Liver (tissue), 3 donors: ENCODE measurements at regions not wholly inside any gene's neighbourhood (a gene's known extent, or its start where the extent isn't known, plus 50 kb on each side); places are given as distances from the start of the nearest gene placed in this dataset.

Experiments
- EGR1 ChIP-seq, 2 donors: IDR thresholded peaks; 2 replicates each; pipeline ENCODE4 v1.6.1; 2016 to 2018; ENCODE audit warnings: antibody characterized with exemption in 2 of 2, low read depth in 2 of 2
- FOXA1 ChIP-seq: IDR thresholded peaks from 2 replicates; pipeline ENCODE4 v1.6.1; 2016; ENCODE audit warnings: antibody characterized with exemption
- GABPA ChIP-seq, 2 donors: IDR thresholded peaks in 1 of 2; conservative IDR thresholded peaks in 1 of 2; 2 replicates each; pipeline ENCODE4 v1.6.1; 2016; ENCODE audit warnings: antibody characterized with exemption in 2 of 2, mild to moderate bottlenecking in 1 of 2, moderate library complexity in 1 of 2
- RXRA ChIP-seq, 2 donors: IDR thresholded peaks; 2 replicates each; pipeline ENCODE4 v1.6.1; 2017 to 2018; ENCODE audit warnings: antibody characterized with exemption in 2 of 2, mild to moderate bottlenecking in 1 of 2
- SP1 ChIP-seq: IDR thresholded peaks from 2 replicates; pipeline ENCODE4 v1.6.1; 2018; ENCODE audit warnings: antibody characterized with exemption, mild to moderate bottlenecking
- TAF1 ChIP-seq: conservative IDR thresholded peaks from 2 replicates; pipeline ENCODE4 v1.6.1; 2016; ENCODE audit warnings: antibody characterized with exemption, mild to moderate bottlenecking
- YY1 ChIP-seq: IDR thresholded peaks from 2 replicates; pipeline ENCODE4 v1.6.1; 2016; ENCODE audit warnings: antibody characterized with exemption, mild to moderate bottlenecking
- TF ChIP-seq, protein P1 (sequence below): fragments of 150-350 bp; IDR thresholded peaks from 2 replicates; pipeline ENCODE4 v1.5.1; 2017; ENCODE audit warnings: improper control_type of control experiment, low read depth, low read length; ENCODE audit not compliant: missing input control
- TF ChIP-seq, protein P2 (sequence below): IDR thresholded peaks from 2 replicates; pipeline ENCODE4 v1.6.1; 2016; ENCODE audit warnings: antibody characterized with exemption
- TF ChIP-seq, protein P3 (sequence below): IDR thresholded peaks from 2 replicates; pipeline ENCODE4 v1.6.1; 2016; ENCODE audit warnings: antibody characterized with exemption, mild to moderate bottlenecking
- donor health status: healthy.
- donor health status: healthy.

DNA sequence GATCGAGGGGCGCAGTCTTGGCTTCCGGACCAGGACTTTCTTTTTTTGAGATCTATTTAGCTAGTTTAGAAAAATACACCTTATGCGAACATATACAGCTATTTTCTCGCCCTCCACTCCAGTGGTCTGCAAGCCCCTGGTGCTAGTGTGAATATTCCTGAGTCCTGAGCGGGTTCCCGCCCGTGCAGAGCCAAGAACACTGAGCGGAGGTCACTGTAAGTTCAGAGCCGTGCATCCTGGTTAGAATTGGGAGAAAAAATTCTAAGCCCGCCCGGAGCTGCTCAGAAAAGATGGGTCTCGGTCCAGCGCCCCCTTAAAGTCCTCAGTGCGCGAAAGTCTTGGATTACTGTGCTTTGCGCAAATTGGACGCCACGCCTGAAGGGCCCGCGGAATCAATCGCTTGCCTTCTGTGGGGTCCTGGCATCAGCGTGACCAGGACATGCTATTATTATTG is 117.7 kb downstream of the KCNRG start:
- TF ChIP-seq, protein P1, sequence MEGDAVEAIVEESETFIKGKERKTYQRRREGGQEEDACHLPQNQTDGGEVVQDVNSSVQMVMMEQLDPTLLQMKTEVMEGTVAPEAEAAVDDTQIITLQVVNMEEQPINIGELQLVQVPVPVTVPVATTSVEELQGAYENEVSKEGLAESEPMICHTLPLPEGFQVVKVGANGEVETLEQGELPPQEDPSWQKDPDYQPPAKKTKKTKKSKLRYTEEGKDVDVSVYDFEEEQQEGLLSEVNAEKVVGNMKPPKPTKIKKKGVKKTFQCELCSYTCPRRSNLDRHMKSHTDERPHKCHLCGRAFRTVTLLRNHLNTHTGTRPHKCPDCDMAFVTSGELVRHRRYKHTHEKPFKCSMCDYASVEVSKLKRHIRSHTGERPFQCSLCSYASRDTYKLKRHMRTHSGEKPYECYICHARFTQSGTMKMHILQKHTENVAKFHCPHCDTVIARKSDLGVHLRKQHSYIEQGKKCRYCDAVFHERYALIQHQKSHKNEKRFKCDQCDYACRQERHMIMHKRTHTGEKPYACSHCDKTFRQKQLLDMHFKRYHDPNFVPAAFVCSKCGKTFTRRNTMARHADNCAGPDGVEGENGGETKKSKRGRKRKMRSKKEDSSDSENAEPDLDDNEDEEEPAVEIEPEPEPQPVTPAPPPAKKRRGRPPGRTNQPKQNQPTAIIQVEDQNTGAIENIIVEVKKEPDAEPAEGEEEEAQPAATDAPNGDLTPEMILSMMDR: no peak
- no peak for TF ChIP-seq TAF1
- TF ChIP-seq, protein P2, sequence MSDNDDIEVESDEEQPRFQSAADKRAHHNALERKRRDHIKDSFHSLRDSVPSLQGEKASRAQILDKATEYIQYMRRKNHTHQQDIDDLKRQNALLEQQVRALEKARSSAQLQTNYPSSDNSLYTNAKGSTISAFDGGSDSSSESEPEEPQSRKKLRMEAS: no peak
- no peak for TF ChIP-seq FOXA1
- no peak for TF ChIP-seq RXRA (IDR thresholded peaks at IDR 0.05)
- no peak for TF ChIP-seq SP1
- no peak for TF ChIP-seq YY1
- TF ChIP-seq, protein P3, sequence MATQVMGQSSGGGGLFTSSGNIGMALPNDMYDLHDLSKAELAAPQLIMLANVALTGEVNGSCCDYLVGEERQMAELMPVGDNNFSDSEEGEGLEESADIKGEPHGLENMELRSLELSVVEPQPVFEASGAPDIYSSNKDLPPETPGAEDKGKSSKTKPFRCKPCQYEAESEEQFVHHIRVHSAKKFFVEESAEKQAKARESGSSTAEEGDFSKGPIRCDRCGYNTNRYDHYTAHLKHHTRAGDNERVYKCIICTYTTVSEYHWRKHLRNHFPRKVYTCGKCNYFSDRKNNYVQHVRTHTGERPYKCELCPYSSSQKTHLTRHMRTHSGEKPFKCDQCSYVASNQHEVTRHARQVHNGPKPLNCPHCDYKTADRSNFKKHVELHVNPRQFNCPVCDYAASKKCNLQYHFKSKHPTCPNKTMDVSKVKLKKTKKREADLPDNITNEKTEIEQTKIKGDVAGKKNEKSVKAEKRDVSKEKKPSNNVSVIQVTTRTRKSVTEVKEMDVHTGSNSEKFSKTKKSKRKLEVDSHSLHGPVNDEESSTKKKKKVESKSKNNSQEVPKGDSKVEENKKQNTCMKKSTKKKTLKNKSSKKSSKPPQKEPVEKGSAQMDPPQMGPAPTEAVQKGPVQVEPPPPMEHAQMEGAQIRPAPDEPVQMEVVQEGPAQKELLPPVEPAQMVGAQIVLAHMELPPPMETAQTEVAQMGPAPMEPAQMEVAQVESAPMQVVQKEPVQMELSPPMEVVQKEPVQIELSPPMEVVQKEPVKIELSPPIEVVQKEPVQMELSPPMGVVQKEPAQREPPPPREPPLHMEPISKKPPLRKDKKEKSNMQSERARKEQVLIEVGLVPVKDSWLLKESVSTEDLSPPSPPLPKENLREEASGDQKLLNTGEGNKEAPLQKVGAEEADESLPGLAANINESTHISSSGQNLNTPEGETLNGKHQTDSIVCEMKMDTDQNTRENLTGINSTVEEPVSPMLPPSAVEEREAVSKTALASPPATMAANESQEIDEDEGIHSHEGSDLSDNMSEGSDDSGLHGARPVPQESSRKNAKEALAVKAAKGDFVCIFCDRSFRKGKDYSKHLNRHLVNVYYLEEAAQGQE: no peak
- no peak for TF ChIP-seq EGR1 (IDR thresholded peaks at IDR 0.05; ENCODE audit: low read depth in 2 of 2)
- TF ChIP-seq GABPA (IDR thresholded peaks at IDR 0.05 in 1 of 2, conservative IDR thresholded peaks at IDR 0.05 in 1 of 2): no peak
